Middle frontal gyrus (tissue), 1 donor: ENCODE measurements at regions not wholly inside any gene's neighbourhood (a gene's known extent, or its start where the extent isn't known, plus 50 kb on each side); places are given as distances from the start of the nearest gene placed in this dataset.

Experiments used
- DNase-seq: peaks from one replicate; pipeline ENCODE4 v3.0.0-alpha.2; 2015; ENCODE audit warnings: low spot score; ENCODE audit errors: extremely low spot score

DNA sequence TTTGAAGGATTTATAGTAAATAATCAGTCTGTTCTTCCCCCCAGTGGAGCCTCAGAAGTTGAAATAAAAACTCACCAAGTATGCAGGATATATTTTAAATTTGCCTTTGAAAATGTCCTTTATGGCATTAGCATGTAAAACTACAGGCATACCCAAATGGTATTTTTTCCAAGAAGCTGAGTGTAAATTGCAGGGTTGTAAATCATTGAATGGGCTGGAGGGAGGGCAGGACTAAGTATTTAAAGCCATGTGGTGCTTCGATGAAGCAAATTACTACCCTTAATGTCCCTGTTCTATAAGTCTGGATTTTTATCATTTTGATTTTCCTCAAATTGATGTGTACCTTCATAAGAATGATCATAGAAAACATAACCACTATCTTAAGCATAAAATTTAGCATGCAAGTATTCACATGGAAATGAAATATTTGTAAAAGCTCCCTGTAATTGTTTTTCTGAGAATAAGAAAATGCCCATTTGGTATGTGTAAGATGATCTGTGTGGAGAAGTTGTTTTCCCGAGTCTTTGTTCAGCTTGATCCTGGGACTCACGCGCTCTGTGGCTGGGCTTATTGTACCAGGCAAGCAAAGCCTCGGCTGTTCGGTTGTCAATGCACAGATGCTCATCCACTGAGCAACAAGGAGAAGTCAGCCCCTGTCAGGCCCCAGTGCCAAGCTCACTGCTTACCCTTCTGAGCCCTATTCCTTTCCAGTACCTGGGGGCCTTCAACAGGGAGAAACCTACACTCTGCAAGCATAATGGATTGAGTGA, 66.7 kb downstream of the CD164 start:
- DNase-seq, result peak; percentile 52

DNA sequence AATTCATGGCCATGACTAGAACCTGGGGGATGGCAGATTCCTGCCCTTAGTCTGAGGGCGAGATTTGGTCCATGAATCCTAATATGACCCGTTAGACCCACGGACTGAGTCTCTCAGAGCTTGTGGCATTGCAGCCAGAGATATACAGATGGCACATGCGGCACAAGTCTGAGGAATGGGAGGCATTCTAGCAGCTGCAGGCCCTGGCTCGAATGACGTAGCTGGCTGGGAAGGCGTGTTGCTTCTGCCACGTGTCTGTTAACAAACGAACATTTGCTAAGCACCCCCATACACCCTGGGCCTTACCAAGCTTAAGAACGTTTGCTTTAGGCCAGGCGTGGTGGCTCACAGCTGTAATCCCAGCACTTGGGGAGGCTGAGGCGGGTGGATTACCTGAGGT, 68.0 kb downstream of the CD164 start:
- no peak for DNase-seq

GRCh38 chr6:109313139-109313538, 69.1 kb downstream of the CD164 start:
- DNase-seq, result no peak

- DNase-seq, result no peak
Measured at GRCh38 chr6:109311471-109311870, 70.8 kb downstream of the CD164 start.

- DNase-seq, result no peak
Measured at GRCh38 chr6:109309917-109310316, 72.3 kb downstream of the CD164 start.

DNA sequence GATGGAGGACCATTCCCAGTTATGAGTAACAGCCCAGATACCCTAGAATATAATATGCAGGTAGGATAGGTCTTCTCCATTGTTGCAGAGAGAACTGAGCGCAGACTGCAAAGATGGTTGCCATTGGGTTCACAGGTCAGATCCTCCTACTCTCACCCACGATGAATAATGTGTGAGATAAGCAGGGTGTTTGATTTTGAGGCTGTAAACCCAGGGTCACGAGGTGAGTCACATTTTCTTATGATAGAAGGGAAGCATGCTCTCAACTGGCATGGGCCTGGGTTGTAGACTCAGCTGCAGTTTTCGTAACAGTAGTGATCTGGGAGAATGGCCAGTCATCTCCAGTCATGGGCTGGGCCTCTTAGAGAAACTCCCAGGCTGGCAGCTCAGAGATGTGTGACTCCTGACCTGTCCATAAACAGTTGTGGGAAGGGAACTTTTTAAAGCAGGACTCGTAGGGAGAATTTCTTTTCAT, 74.2 kb downstream of the CD164 start:
- DNase-seq, result no peak

- no peak for DNase-seq
Measured at GRCh38 chr6:109306733-109307132, 75.5 kb downstream of the CD164 start.

GRCh38 chr6:109305028-109305427, 77.2 kb downstream of the CD164 start:
- DNase-seq, result no peak

DNA sequence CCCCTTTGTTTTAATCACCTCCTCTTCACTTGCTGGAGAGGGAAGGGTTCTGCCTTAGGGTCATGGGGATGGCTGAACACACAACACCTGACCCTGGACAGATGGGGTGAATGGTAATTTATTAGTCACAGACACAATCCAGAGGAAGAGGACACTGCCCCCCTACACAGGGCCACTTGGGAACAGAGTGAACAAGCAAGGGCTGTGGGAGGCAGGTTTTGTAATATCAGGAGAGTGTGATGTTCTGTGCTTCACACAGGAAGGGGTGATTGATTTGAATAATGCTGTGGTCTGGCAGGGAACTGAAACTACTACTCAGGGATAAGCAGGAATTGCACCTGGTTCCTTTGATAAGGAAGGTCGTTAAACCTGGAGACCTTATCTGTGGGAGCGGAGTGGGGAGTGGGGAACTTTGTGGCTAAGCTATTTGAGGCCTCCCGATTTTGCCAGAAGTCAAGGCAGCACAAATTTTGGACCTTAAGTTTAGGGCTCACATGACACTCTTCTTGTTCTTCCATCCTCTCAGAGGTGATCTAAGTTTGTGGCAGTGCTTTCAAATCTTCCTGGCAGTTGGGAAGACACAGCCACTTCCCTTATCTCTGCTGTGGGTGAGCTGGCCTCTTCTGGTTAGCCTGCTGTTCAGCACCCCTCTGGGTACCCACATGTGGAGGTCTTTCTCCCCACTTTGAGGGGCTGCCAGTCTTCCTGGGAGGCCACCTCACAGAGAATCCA, 77.8 kb downstream of the CD164 start:
- no peak for DNase-seq

DNA sequence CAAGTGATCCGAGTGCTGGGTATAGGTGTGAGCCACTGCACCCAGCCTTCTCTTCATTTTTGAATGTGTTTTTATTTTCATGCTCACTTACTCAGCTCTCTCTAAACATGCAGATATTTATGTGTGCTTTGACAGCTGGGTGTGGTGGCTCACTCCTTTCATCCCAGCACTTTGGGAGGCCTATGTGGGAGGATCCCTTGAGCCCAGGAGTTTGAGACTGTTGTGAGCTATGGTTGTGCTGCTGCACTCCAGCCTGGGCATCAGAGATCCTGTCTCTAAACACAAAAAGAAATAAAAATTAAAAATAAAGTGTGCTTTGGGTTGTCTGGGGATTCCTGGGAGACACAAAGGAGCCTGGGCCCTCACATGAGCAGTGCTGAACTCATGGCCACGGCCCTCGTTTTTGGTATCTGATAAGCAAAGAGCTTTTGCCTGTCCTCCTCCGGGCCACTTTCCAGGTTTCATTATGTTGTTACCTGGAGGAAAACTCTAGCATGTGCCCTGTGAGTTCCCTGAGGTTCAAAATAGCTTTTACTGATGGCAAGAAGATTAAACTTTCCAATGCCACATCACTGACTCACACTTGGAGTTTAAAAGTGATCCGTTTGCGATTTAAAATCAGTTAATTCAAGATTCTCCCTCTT, 78.5 kb downstream of the CD164 start:
- DNase-seq, result no peak

DNA sequence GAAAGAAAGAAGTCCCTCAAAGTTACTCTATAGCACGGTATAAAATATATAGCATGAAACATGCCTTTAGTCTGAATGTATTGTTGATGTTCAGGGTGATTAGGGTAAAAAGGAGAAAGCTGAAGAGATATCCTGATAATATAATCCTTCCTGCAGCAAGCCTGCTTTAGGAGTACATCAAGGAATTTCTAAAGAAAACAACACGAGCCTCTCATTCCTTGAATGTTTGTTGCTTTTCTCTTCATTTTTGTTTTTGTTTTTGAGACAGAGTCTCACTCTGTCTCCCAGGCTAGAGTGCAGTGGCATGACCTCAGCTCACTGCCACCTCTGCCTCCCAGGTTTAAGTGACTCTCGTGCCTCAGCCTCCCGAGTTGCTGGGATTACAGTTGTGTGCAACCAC, 79.1 kb downstream of the CD164 start:
- no peak for DNase-seq

GRCh38 chr6:109302176-109302575, 80.1 kb downstream of the CD164 start:
- no peak for DNase-seq

DNA sequence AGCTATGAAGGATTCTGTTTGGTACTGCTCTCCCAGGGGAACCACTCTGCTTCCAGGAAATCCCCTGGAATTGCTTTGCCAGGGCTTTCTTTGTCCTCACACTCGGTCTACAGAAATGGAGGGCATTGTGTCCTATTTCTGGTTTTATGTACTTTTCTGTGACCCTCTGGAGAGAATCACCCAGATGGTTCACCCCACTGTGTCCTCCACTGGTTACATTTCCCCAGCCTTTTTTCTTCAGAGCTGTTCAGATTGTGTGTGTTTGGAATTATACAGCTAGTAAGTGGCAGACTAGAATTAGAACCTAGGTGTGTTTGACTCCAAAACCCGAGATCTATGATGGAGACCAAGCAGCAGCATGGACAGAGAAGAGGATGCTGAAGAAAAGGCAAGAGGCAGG, 80.8 kb downstream of the CD164 start:
- no peak for DNase-seq

GRCh38 chr6:109300874-109301273, 81.4 kb downstream of the CD164 start:
- DNase-seq, result no peak

GRCh38 chr6:109299776-109300564, 82.3 kb downstream of the CD164 start:
- DNase-seq, result no peak

DNA sequence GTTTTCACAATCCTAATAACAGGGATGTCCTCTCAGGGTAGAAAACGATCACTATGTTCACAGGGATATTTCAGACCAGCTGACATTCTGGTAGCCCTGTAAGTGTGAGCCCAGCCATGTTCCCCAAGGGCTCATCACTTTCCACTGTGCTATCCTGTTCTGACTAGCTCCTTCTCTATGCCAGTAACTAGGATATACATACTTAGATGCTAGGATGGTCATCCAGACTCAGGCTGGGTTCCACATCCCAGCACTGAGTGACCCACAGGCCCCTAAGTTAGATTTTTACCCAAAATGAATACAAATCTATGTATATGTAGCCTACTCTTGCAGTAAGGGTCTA, 83.0 kb downstream of the CD164 start:
- DNase-seq, result no peak

- DNase-seq, result no peak
Measured at GRCh38 chr6:109298605-109299264, 83.5 kb downstream of the CD164 start.

GRCh38 chr6:109297406-109298110, 84.7 kb downstream of the CD164 start:
- no peak for DNase-seq

GRCh38 chr6:109296971-109297372, 85.3 kb downstream of the CD164 start:
- no peak for DNase-seq

GRCh38 chr6:109296452-109296851, 85.8 kb downstream of the CD164 start:
- no peak for DNase-seq
